ENCODE measurements at regions not wholly inside any gene's neighbourhood (a gene's known extent, or its start where the extent isn't known, plus 50 kb on each side); places are given as distances from the start of the nearest gene placed in this dataset.
A peak's percentile ranks its signal among the peaks of the same experiment; 100 is the strongest.
"Not testable (repeated sequence)": the region's sequence is repeated elsewhere in the genome, so short reads cannot be mapped to it uniquely, and the experiment has no call there.

- no peak for DNase-seq
Measured at GRCh38 chr2:39872748-39873147, 93.7 kb upstream of the THUMPD2 start.

GRCh38 chr2:39871291-39871761 is 92.3 kb upstream of the THUMPD2 start:
- DNase-seq, result no peak

- no peak for DNase-seq
Measured at GRCh38 chr2:39870871-39871270, 91.8 kb upstream of the THUMPD2 start.

- DNase-seq, result no peak
Measured at GRCh38 chr2:39867268-39867667, 88.2 kb upstream of the THUMPD2 start.

GRCh38 chr2:39865751-39866150 is 86.7 kb upstream of the THUMPD2 start:
- DNase-seq, result no peak

GRCh38 chr2:39863672-39864071 is 84.6 kb upstream of the THUMPD2 start:
- DNase-seq, result not testable (repeated sequence)

- no peak for DNase-seq
Measured at GRCh38 chr2:39860538-39860937, 81.5 kb upstream of the THUMPD2 start.

GRCh38 chr2:39858677-39859076 is 79.6 kb upstream of the THUMPD2 start:
- no peak for DNase-seq

GRCh38 chr2:39855856-39856255 is 76.8 kb upstream of the THUMPD2 start:
- DNase-seq, result no peak

- DNase-seq, result no peak
Measured at GRCh38 chr2:39854771-39855170, 75.7 kb upstream of the THUMPD2 start.

GRCh38 chr2:39852831-39853230 is 73.8 kb upstream of the THUMPD2 start:
- no peak for DNase-seq

GRCh38 chr2:39851651-39852110 is 72.6 kb upstream of the THUMPD2 start:
- peak; percentile 24 for DNase-seq

- DNase-seq, result no peak
Measured at GRCh38 chr2:39851251-39851650, 72.2 kb upstream of the THUMPD2 start.

- no peak for DNase-seq
Measured at GRCh38 chr2:39849982-39850526, 71.0 kb upstream of the THUMPD2 start.

- no peak for DNase-seq
Measured at GRCh38 chr2:39849064-39849463, 70.0 kb upstream of the THUMPD2 start.

GRCh38 chr2:39845460-39846146 is 66.5 kb upstream of the THUMPD2 start:
- DNase-seq, result no peak

GRCh38 chr2:39839261-39839848 is 60.3 kb upstream of the THUMPD2 start:
- DNase-seq, result no peak

GRCh38 chr2:39838589-39838988 is 59.5 kb upstream of the THUMPD2 start:
- no peak for DNase-seq

GRCh38 chr2:39837856-39838453 is 58.9 kb upstream of the THUMPD2 start:
- no peak for DNase-seq

- DNase-seq, result no peak
Measured at GRCh38 chr2:39836638-39837037, 57.6 kb upstream of the THUMPD2 start.

- DNase-seq, result no peak
Measured at GRCh38 chr2:39834426-39834825, 55.4 kb upstream of the THUMPD2 start.

- not testable (repeated sequence) for DNase-seq
Measured at GRCh38 chr2:39830610-39831009, 51.6 kb upstream of the THUMPD2 start.

All from left kidney (tissue), 1 donor.